ENCODE measurements at regions not wholly inside any gene's neighbourhood (a gene's known extent, or its start where the extent isn't known, plus 50 kb on each side); places are given as distances from the start of the nearest gene placed in this dataset.

DNA sequence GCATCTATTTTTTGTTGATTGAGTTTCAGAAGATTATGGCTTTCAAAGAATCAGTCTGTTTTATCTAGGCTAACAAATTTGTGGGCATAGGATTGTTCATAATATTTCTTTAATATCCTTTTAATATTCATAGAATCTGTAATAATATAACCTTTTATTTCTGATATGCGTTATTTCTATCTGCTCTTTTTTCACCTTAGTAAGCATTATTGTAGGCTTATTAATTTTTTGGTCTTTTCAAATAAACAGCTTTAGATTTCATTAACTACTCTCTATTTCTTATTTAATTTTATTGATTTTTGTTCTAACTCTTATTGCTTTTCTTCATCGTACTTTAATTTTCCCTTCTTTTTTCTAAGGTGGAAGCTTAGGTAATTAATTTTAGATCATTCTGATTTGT lies 1614.4 kb upstream of the DDX18 start:
- no peak for TF ChIP-seq REST (IDR thresholded peaks at IDR 0.05; ENCODE audit: insufficient read depth in 1 of 2, low read depth in 2 of 2, low read length in 1 of 2)
- TF ChIP-seq POLR2AphosphoS5 (IDR thresholded peaks at IDR 0.05; ENCODE audit: low read depth, low read length), result no peak
- TF ChIP-seq, protein P1, sequence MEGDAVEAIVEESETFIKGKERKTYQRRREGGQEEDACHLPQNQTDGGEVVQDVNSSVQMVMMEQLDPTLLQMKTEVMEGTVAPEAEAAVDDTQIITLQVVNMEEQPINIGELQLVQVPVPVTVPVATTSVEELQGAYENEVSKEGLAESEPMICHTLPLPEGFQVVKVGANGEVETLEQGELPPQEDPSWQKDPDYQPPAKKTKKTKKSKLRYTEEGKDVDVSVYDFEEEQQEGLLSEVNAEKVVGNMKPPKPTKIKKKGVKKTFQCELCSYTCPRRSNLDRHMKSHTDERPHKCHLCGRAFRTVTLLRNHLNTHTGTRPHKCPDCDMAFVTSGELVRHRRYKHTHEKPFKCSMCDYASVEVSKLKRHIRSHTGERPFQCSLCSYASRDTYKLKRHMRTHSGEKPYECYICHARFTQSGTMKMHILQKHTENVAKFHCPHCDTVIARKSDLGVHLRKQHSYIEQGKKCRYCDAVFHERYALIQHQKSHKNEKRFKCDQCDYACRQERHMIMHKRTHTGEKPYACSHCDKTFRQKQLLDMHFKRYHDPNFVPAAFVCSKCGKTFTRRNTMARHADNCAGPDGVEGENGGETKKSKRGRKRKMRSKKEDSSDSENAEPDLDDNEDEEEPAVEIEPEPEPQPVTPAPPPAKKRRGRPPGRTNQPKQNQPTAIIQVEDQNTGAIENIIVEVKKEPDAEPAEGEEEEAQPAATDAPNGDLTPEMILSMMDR (IDR thresholded peaks at IDR 0.05), result no peak
- no peak for TF ChIP-seq SIN3A (IDR thresholded peaks at IDR 0.05; ENCODE audit: borderline replicate concordance, insufficient read depth, low read depth, low read length)
- no peak for TF ChIP-seq TCF7L2 (IDR thresholded peaks at IDR 0.05; ENCODE audit: low read depth, low read length)
